ENCODE measurements at regions not wholly inside any gene's neighbourhood (a gene's known extent, or its start where the extent isn't known, plus 50 kb on each side); places are given as distances from the start of the nearest gene placed in this dataset.

DNA sequence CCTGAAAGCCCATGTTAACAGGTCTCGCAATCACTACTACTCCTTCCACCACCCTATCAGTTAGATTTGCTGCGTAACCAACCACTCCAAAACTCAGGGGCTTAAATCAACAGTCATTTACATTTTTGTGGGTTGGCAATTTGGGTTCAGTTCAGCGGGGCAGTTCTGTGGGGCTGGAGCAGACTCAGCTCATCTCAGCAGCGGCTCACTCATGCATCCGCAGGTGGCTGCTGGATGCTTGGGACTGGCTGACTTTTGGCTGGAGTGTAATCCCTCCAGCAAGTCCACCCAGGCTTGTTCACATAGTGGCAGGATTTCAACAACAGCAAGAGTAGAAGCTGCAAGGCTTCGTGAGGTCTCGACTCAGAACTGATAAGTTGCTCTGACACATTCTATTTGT is 79.2 kb downstream of the NEUROD6 start:
- Histone ChIP-seq H3K9me3 (ENCODE audit: control insufficient read depth, insufficient read depth, low read depth, low read length) (no peaks in the 10 kb centered on the region), H3K27ac (ENCODE audit: low read length) (no peak overlapping the region), H3K4me1 (ENCODE audit: control insufficient read depth, insufficient read depth, low read length) (no peaks in the 10 kb centered on the region), H3K4me3 (ENCODE audit: low read depth in 2 of 2, low read length in 2 of 2) (no peak overlapping the region), H3K27me3 (ENCODE audit: control insufficient read depth, insufficient read depth, low read length) (peaks cover 6% of the 10 kb centered on the region; the same call in 1 of the 2 replicates), H3K36me3 (ENCODE audit: control insufficient read depth, insufficient read depth, low read length) (no peaks in the 10 kb centered on the region)
- POLR2A ChIA-PET = no interaction called here
- no peak for ATAC-seq
- DNase-seq (ENCODE audit: low read depth, low spot score) = no peak
- BruUV-seq (replicated peaks) = no TSS peak
- TF ChIP-seq REST (IDR thresholded peaks at IDR 0.05; ENCODE audit: insufficient read depth in 1 of 2, low read depth in 2 of 2, low read length in 1 of 2) = no peak
- TF ChIP-seq TCF7L2 (IDR thresholded peaks at IDR 0.05; ENCODE audit: low read depth, low read length) = no peak
- no peak for TF ChIP-seq POLR2AphosphoS5 (IDR thresholded peaks at IDR 0.05; ENCODE audit: low read depth, low read length)
- no peak for TF ChIP-seq SIN3A (IDR thresholded peaks at IDR 0.05; ENCODE audit: borderline replicate concordance, insufficient read depth, low read depth, low read length)
- no peak for TF ChIP-seq CTCF (IDR thresholded peaks at IDR 0.05)
- CTCF ChIA-PET = no interaction called here
- intact Hi-C loops (cut with micrococcal nuclease; ENCODE audit: unreplicated experiment) (no loop called here), in situ Hi-C loops (cut with HindIII; ENCODE audit: low pct_unique_long_range_greater_than_20kb, low sequenced_read_pairs) (no loop called here)

- DNase-seq (ENCODE audit: low read depth, low spot score) (no peak), ATAC-seq (no peak)
- no peaks in the 10 kb centered on the region for H3K36me3 ChIP-seq (ENCODE audit: control insufficient read depth, insufficient read depth, low read length)
- intact Hi-C loops (cut with micrococcal nuclease; ENCODE audit: unreplicated experiment) (no loop called here), in situ Hi-C loops (cut with HindIII; ENCODE audit: low pct_unique_long_range_greater_than_20kb, low sequenced_read_pairs) (no loop called here)
- no peak overlapping the region for H3K4me3 ChIP-seq (ENCODE audit: low read depth in 2 of 2, low read length in 2 of 2)
- POLR2A ChIA-PET = no interaction called here
- H3K9me3 ChIP-seq (ENCODE audit: control insufficient read depth, insufficient read depth, low read depth, low read length) = no peaks in the 10 kb centered on the region
- peaks cover 6% of the 10 kb centered on the region; the same call in 1 of the 2 replicates for H3K27me3 ChIP-seq (ENCODE audit: control insufficient read depth, insufficient read depth, low read length)
- H3K27ac ChIP-seq (ENCODE audit: low read length) = no peak overlapping the region
- BruUV-seq (replicated peaks) = no TSS peak
- H3K4me1 ChIP-seq (ENCODE audit: control insufficient read depth, insufficient read depth, low read length) = no peaks in the 10 kb centered on the region
- TF ChIP-seq CTCF (IDR thresholded peaks at IDR 0.05) = no peak
- no peak for TF ChIP-seq TCF7L2 (IDR thresholded peaks at IDR 0.05; ENCODE audit: low read depth, low read length)
- TF ChIP-seq SIN3A (IDR thresholded peaks at IDR 0.05; ENCODE audit: borderline replicate concordance, insufficient read depth, low read depth, low read length) = no peak
- TF ChIP-seq POLR2AphosphoS5 (IDR thresholded peaks at IDR 0.05; ENCODE audit: low read depth, low read length) = no peak
- TF ChIP-seq REST (IDR thresholded peaks at IDR 0.05; ENCODE audit: insufficient read depth in 1 of 2, low read depth in 2 of 2, low read length in 1 of 2) = no peak
- CTCF ChIA-PET = no interaction called here
These were observed 79.7 kb downstream of the NEUROD6 start for GRCh38 chr7:31260851-31261250.

Data from Panc1 (cell line).